HG03354 (cell line): ENCODE measurements at regions not wholly inside any gene's neighbourhood (a gene's known extent, or its start where the extent isn't known, plus 50 kb on each side); places are given as distances from the start of the nearest gene placed in this dataset.
A peak's percentile ranks its signal among the peaks of the same experiment; 100 is the strongest.

Experiments
- ATAC-seq: cut with Tn5 transposase; IDR thresholded peaks from one replicate; pipeline ENCODE4 v1.9.1; 2021; ENCODE audit warnings: mild to moderate bottlenecking; ENCODE audit not compliant: unreplicated experiment, poor library complexity, severe bottlenecking

- ATAC-seq = no peak
Measured at GRCh38 chr3:115321400-115321805, 174.3 kb upstream of the ZBTB20 start.

- ATAC-seq = no peak
Measured at GRCh38 chr3:115322901-115323300, 175.8 kb upstream of the ZBTB20 start.

GRCh38 chr3:115323380-115323779 lies 176.3 kb upstream of the ZBTB20 start:
- no peak for ATAC-seq

GRCh38 chr3:115324056-115324455 lies 177.0 kb upstream of the ZBTB20 start:
- ATAC-seq = no peak

- no peak for ATAC-seq
Measured at GRCh38 chr3:115325539-115325938, 178.5 kb upstream of the ZBTB20 start.

GRCh38 chr3:115330430-115330829 lies 183.3 kb upstream of the ZBTB20 start:
- no peak for ATAC-seq

- ATAC-seq = no peak
Measured at GRCh38 chr3:115332998-115333397, 185.9 kb upstream of the ZBTB20 start.

GRCh38 chr3:115336836-115337235 lies 189.7 kb upstream of the ZBTB20 start:
- ATAC-seq = no peak

GRCh38 chr3:115340586-115340985 lies 193.5 kb upstream of the ZBTB20 start:
- ATAC-seq = no peak

- ATAC-seq = no peak
Measured at GRCh38 chr3:115341208-115341607, 194.1 kb upstream of the ZBTB20 start.

GRCh38 chr3:115347737-115348136 lies 200.6 kb upstream of the ZBTB20 start:
- ATAC-seq = no peak

GRCh38 chr3:115348412-115348811 lies 201.3 kb upstream of the ZBTB20 start:
- no peak for ATAC-seq

- ATAC-seq = no peak
Measured at GRCh38 chr3:115348951-115349745, 202.1 kb upstream of the ZBTB20 start.

GRCh38 chr3:115350606-115351005 lies 203.5 kb upstream of the ZBTB20 start:
- ATAC-seq = no peak

GRCh38 chr3:115351193-115351592 lies 204.1 kb upstream of the ZBTB20 start:
- ATAC-seq = no peak

- no peak for ATAC-seq
Measured at GRCh38 chr3:115354010-115354409, 206.9 kb upstream of the ZBTB20 start.

- ATAC-seq = no peak
Measured at GRCh38 chr3:115357456-115357855, 210.4 kb upstream of the ZBTB20 start.

- ATAC-seq = peak; percentile 98
Measured at GRCh38 chr3:115359536-115359935, 212.4 kb upstream of the ZBTB20 start.

- ATAC-seq = no peak
Measured at GRCh38 chr3:115361806-115362205, 214.7 kb upstream of the ZBTB20 start.

GRCh38 chr3:115363071-115363470 lies 216.0 kb upstream of the ZBTB20 start:
- no peak for ATAC-seq

- no peak for ATAC-seq
Measured at GRCh38 chr3:115369021-115369420, 221.9 kb upstream of the ZBTB20 start.

GRCh38 chr3:115375362-115375761 lies 228.3 kb upstream of the ZBTB20 start:
- ATAC-seq = no peak
